C4-2B (cell line): ENCODE measurements at regions not wholly inside any gene's neighbourhood (a gene's known extent, or its start where the extent isn't known, plus 50 kb on each side); places are given as distances from the start of the nearest gene placed in this dataset.
A peak's percentile ranks its signal among the peaks of the same experiment; 100 is the strongest.

Source experiments
- ZFX ChIP-seq: fragments of 450-650 bp; IDR thresholded peaks from 2 replicates; pipeline ENCODE4 v1.6.1; 2017
- TF ChIP-seq, protein P1 (sequence below): fragments of 450-650 bp; conservative IDR thresholded peaks from 2 replicates; pipeline ENCODE4 v1.5.1; 2017; ENCODE audit warnings: mild to moderate bottlenecking

GRCh38 chr15:61702224-61703020 lies 357.8 kb downstream of the VPS13C start:
- TF ChIP-seq, protein P1, sequence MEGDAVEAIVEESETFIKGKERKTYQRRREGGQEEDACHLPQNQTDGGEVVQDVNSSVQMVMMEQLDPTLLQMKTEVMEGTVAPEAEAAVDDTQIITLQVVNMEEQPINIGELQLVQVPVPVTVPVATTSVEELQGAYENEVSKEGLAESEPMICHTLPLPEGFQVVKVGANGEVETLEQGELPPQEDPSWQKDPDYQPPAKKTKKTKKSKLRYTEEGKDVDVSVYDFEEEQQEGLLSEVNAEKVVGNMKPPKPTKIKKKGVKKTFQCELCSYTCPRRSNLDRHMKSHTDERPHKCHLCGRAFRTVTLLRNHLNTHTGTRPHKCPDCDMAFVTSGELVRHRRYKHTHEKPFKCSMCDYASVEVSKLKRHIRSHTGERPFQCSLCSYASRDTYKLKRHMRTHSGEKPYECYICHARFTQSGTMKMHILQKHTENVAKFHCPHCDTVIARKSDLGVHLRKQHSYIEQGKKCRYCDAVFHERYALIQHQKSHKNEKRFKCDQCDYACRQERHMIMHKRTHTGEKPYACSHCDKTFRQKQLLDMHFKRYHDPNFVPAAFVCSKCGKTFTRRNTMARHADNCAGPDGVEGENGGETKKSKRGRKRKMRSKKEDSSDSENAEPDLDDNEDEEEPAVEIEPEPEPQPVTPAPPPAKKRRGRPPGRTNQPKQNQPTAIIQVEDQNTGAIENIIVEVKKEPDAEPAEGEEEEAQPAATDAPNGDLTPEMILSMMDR: peak; percentile 83
- no peak for TF ChIP-seq ZFX
